ENCODE measurements at regions not wholly inside any gene's neighbourhood (a gene's known extent, or its start where the extent isn't known, plus 50 kb on each side); places are given as distances from the start of the nearest gene placed in this dataset.

DNA sequence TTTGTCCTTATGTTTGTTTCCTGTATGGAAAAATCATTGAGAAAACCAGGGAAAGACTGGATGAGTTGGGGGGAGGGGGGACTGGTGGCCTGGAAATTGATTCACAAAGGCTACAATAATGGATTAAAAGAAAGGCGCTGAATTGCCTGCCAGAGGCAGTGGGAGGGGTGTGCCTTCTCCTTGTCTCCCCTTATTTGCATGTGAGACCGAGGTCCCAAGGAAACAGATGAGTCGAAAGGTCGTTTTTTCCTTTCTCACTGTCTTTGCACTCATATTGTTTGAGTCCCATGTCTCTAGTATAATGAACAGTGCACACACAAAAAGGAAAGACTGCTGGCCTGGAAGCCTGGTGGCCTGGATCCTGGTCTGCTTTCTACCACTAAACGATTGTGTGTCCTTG is 86.6 kb upstream of the ZDHHC15 start:
- dilution Hi-C loops (cut with HindIII; ENCODE audit: low sequenced_read_pairs, unreplicated experiment): no loop called here
- DNase-seq (no peak), ATAC-seq (ENCODE audit: low read depth) (no peak)
- no peaks in the 10 kb centered on the region for H3K36me3 ChIP-seq (ENCODE audit: control insufficient read depth, insufficient read depth, low read length)
- no CpG with 5 or more reads among the region's 5 CpGs for WGBS, 2 experiments (ENCODE audit: extremely low coverage in 2 of 2, insufficient read length in 1 of 2)
- H3K9me3 ChIP-seq (ENCODE audit: control insufficient read depth, insufficient read depth, low read length): no peaks in the 10 kb centered on the region
- H3K56ac ChIP-seq (ENCODE audit: extremely low read depth, insufficient read depth, low read length): no peak overlapping the region
- no peak overlapping the region for H2AK5ac ChIP-seq (ENCODE audit: low read depth, low read length)
- H3K4me2 ChIP-seq (ENCODE audit: low read depth, low read length): no peak overlapping the region
- H3K27me3 ChIP-seq (ENCODE audit: control insufficient read depth, insufficient read depth, low read length): no peaks in the 10 kb centered on the region
- H2AFZ ChIP-seq (replicated peaks; ENCODE audit: low read length, poor library complexity): no peak overlapping the region
- no peaks in the 10 kb centered on the region for H3K9me1 ChIP-seq (ENCODE audit: insufficient read depth, low read length)
- H3K79me1 ChIP-seq (ENCODE audit: low read depth in 1 of 2, low read length in 2 of 2): no peaks in the 10 kb centered on the region
- no peak overlapping the region for H4K91ac ChIP-seq (ENCODE audit: insufficient read depth, low read depth, low read length)
- no peak overlapping the region for H3K4me3 ChIP-seq (ENCODE audit: insufficient read depth, low read depth, low read length)
- no peaks in the 10 kb centered on the region for H3K4me1 ChIP-seq (ENCODE audit: control insufficient read depth, insufficient read depth, low read length)
- intact Hi-C loops (cut with micrococcal nuclease): loop anchor here (10.0 kb wide), 2 partner anchors 1055 to 1755 kb away; partner anchors contain the start of gene XIST
- H3K23ac ChIP-seq (ENCODE audit: low read depth, low read length): no peak overlapping the region
- no peak overlapping the region for H3K9ac ChIP-seq (ENCODE audit: low read depth, low read length)
- ChIA-PET CTCF (no interaction called here), POLR2A (ENCODE audit: unreplicated experiment) (no interaction called here)
- H3K4ac ChIP-seq (ENCODE audit: low read depth, low read length): no peak overlapping the region
- no peak overlapping the region for H2BK5ac ChIP-seq (ENCODE audit: low read depth, low read length, poor library complexity, severe bottlenecking)
- BruUV-seq (replicated peaks): no TSS peak
- no peak for TF ChIP-seq MAFK (IDR thresholded peaks at IDR 0.05; ENCODE audit: low read depth, low read length)
- no peak for TF ChIP-seq SMC3 (IDR thresholded peaks at IDR 0.05; ENCODE audit: low read depth, low read length)
- TF ChIP-seq BHLHE40 (IDR thresholded peaks at IDR 0.05; ENCODE audit: low read depth, low read length): no peak
- TF ChIP-seq USF2 (IDR thresholded peaks at IDR 0.05; ENCODE audit: low read depth, low read length): no peak
- TF ChIP-seq RCOR1 (IDR thresholded peaks at IDR 0.05; ENCODE audit: insufficient replicate concordance, low read length): no peak
- no peak overlapping the region for H2BK15ac ChIP-seq (ENCODE audit: low read depth, low read length)
- in situ Hi-C loops (cut with MboI; ENCODE audit: low sequenced_read_pairs): no loop called here
- no peak overlapping the region for H3K18ac ChIP-seq (ENCODE audit: low read depth, low read length)
- H2BK20ac ChIP-seq (ENCODE audit: low read depth, low read length): no peak overlapping the region
- no peak overlapping the region for H3K27ac ChIP-seq (ENCODE audit: insufficient read depth, low read length)
- no peaks in the 10 kb centered on the region for H4K20me1 ChIP-seq (ENCODE audit: insufficient read depth, low read length)
- no peak overlapping the region for H2AK9ac ChIP-seq (replicated peaks; ENCODE audit: low read depth, low read length, poor library complexity)
- H2BK120ac ChIP-seq (ENCODE audit: low read depth, low read length): no peak overlapping the region
- no peak overlapping the region for H3K14ac ChIP-seq (replicated peaks; ENCODE audit: low read depth, low read length)
- no peak overlapping the region for H4K8ac ChIP-seq (ENCODE audit: low read depth in 2 of 2, low read length in 2 of 2)
- no peak overlapping the region for H4K5ac ChIP-seq (ENCODE audit: low read depth, low read length)
